DOHH2 (cell line): ENCODE measurements at regions not wholly inside any gene's neighbourhood (a gene's known extent, or its start where the extent isn't known, plus 50 kb on each side); places are given as distances from the start of the nearest gene placed in this dataset.

ENCODE experiments used
- CTCF ChIP-seq: fragments of 200-600 bp; sonication (generic); IDR thresholded peaks from one replicate; pipeline ENCODE4 v1.5.1; 2014; ENCODE audit warnings: antibody characterized with exemption, mild to moderate bottlenecking, low read depth, low read length; ENCODE audit not compliant: poor library complexity, severe bottlenecking
- EZH2phosphoT487 ChIP-seq: fragments of 200-600 bp; sonication (generic); IDR thresholded peaks from 2 replicates; pipeline ENCODE4 v1.6.1; 2017; ENCODE audit warnings: borderline replicate concordance, mild to moderate bottlenecking, antibody characterized with exemption, low read length, moderate library complexity, mixed read lengths

GRCh38 chr19:28615966-28616365 lies 597.0 kb downstream of the UQCRFS1 start:
- TF ChIP-seq EZH2phosphoT487 (no peak), CTCF (no peak)
